NCI-H774 (cell line): ENCODE measurements at regions not wholly inside any gene's neighbourhood (a gene's known extent, or its start where the extent isn't known, plus 50 kb on each side); places are given as distances from the start of the nearest gene placed in this dataset.

Experiments used
- DNase-seq: peaks from one replicate; lab custom pipeline; 2025; lab: John Stamatoyannopoulos, UW

GRCh38 chr10:130486906-130487305 lies 350.7 kb downstream of the GLRX3 start:
- no peak for DNase-seq

- no peak for DNase-seq
These were observed 351.4 kb downstream of the GLRX3 start for GRCh38 chr10:130487566-130487965.

- no peak for DNase-seq
These were observed 353.7 kb downstream of the GLRX3 start for GRCh38 chr10:130489891-130490290.

GRCh38 chr10:130491011-130491692 lies 355.0 kb downstream of the GLRX3 start:
- no peak for DNase-seq

- no peak for DNase-seq
These were observed 355.5 kb downstream of the GLRX3 start for GRCh38 chr10:130491693-130492050.

- no peak for DNase-seq
These were observed 356.2 kb downstream of the GLRX3 start for GRCh38 chr10:130492266-130492934.

- no peak for DNase-seq
These were observed 356.8 kb downstream of the GLRX3 start for GRCh38 chr10:130493021-130493420.

- no peak for DNase-seq
These were observed 357.4 kb downstream of the GLRX3 start for GRCh38 chr10:130493446-130494145.

- no peak for DNase-seq
These were observed 359.1 kb downstream of the GLRX3 start for GRCh38 chr10:130495116-130495862.

- no peak for DNase-seq
These were observed 359.9 kb downstream of the GLRX3 start for GRCh38 chr10:130495891-130496636.

GRCh38 chr10:130497056-130498010 lies 361.1 kb downstream of the GLRX3 start:
- no peak for DNase-seq

GRCh38 chr10:130498042-130498441 lies 361.9 kb downstream of the GLRX3 start:
- DNase-seq: no peak

- no peak for DNase-seq
These were observed 362.7 kb downstream of the GLRX3 start for GRCh38 chr10:130498934-130499333.

GRCh38 chr10:130499541-130499940 lies 363.4 kb downstream of the GLRX3 start:
- no peak for DNase-seq

- DNase-seq: no peak
These were observed 364.2 kb downstream of the GLRX3 start for GRCh38 chr10:130500261-130501000.

- DNase-seq: no peak
These were observed 371.3 kb downstream of the GLRX3 start for GRCh38 chr10:130507461-130507860.

GRCh38 chr10:130509881-130510689 lies 373.9 kb downstream of the GLRX3 start:
- no peak for DNase-seq

GRCh38 chr10:130510755-130511154 lies 374.6 kb downstream of the GLRX3 start:
- no peak for DNase-seq

GRCh38 chr10:130511766-130512165 lies 375.6 kb downstream of the GLRX3 start:
- DNase-seq: no peak
